Activated naive CD8-positive, alpha-beta T cell treated with anti-CD3 and anti-CD28 coated beads, Interleukin-2, amount 10 ng/mL, durations not matched to agents 7 days and 5 days (primary cell): ENCODE measurements at regions not wholly inside any gene's neighbourhood (a gene's known extent, or its start where the extent isn't known, plus 50 kb on each side); places are given as distances from the start of the nearest gene placed in this dataset.
A peak's percentile ranks its signal among the peaks of the same experiment; 100 is the strongest.

ENCODE experiments used
- ATAC-seq: fragments of 150-1000 bp; cut with Tn5 transposase; one replicate; pipeline ENCODE4 v1.10.0; 2021; ENCODE audit warnings: low read depth, moderate library complexity
- POLR2A ChIA-PET: fragments of 350-600 bp; sonication (Branson Sonifier 250); formaldehyde crosslinking; loops from one replicate; lab custom pipeline; 2021; ENCODE audit warnings: antibody characterized with exemption; lab: Charles Lee
- DNase-seq: peaks from one replicate; pipeline ENCODE4 v3.0.0; 2021
- H3K27ac Mint-ChIP-seq: one replicate; pipeline ENCODE4 v1.8.0; 2022; ENCODE audit warnings: mild to moderate bottlenecking, mixed read lengths
- H3K27me3 Mint-ChIP-seq: one replicate; pipeline ENCODE4 v1.8.0; 2022; ENCODE audit warnings: mild to moderate bottlenecking, moderate library complexity, mixed read lengths
- H3K36me3 Mint-ChIP-seq: one replicate; pipeline ENCODE4 v1.8.0; 2021; ENCODE audit warnings: mild to moderate bottlenecking, mixed read lengths
- H3K4me1 Mint-ChIP-seq: one replicate; pipeline ENCODE4 v1.8.0; 2021; ENCODE audit warnings: mixed read lengths
- H3K4me3 Mint-ChIP-seq: one replicate; pipeline ENCODE4 v1.8.0; 2022; ENCODE audit warnings: mild to moderate bottlenecking, moderate library complexity, mixed read lengths
- H3K9me3 Mint-ChIP-seq: one replicate; pipeline ENCODE4 v1.8.0; 2021; ENCODE audit warnings: mixed read lengths

GRCh38 chr7:135257-135653 is 57.1 kb upstream of the FAM20C start:
- no peak for DNase-seq
- H3K27me3 Mint-ChIP-seq, result peaks cover 3% of the 10 kb centered on the region
- no peaks in the 10 kb centered on the region for H3K36me3 Mint-ChIP-seq
- no peaks in the 10 kb centered on the region for H3K9me3 Mint-ChIP-seq
- H3K27ac Mint-ChIP-seq, result no peak overlapping the region
- no peaks in the 10 kb centered on the region for H3K4me1 Mint-ChIP-seq
- POLR2A ChIA-PET, result no interaction called here
- no peak overlapping the region for H3K4me3 Mint-ChIP-seq
- no peak for ATAC-seq

GRCh38 chr7:135731-136645 is 56.4 kb upstream of the FAM20C start:
- no peaks in the 10 kb centered on the region for H3K4me1 Mint-ChIP-seq
- POLR2A ChIA-PET, result no interaction called here
- no peaks in the 10 kb centered on the region for H3K36me3 Mint-ChIP-seq
- peaks cover 3% of the 10 kb centered on the region for H3K27me3 Mint-ChIP-seq
- ATAC-seq, result no peak
- H3K27ac Mint-ChIP-seq, result no peak overlapping the region
- DNase-seq, result no peak
- no peak overlapping the region for H3K4me3 Mint-ChIP-seq
- no peaks in the 10 kb centered on the region for H3K9me3 Mint-ChIP-seq

GRCh38 chr7:137094-137891 is 55.1 kb upstream of the FAM20C start:
- Mint-ChIP-seq H3K9me3 (no peaks in the 10 kb centered on the region), H3K27me3 (peaks cover 3% of the 10 kb centered on the region), H3K4me1 (no peaks in the 10 kb centered on the region), H3K27ac (no peak overlapping the region), H3K4me3 (no peak overlapping the region), H3K36me3 (no peaks in the 10 kb centered on the region)
- DNase-seq (no peak), ATAC-seq (no peak)
- POLR2A ChIA-PET, result no interaction called here

- H3K36me3 Mint-ChIP-seq, result no peaks in the 10 kb centered on the region
- no peaks in the 10 kb centered on the region for H3K9me3 Mint-ChIP-seq
- POLR2A ChIA-PET, result no interaction called here
- no peak for ATAC-seq
- H3K27ac Mint-ChIP-seq, result no peak overlapping the region
- no peak for DNase-seq
- peaks cover 3% of the 10 kb centered on the region for H3K27me3 Mint-ChIP-seq
- H3K4me1 Mint-ChIP-seq, result no peaks in the 10 kb centered on the region
- no peak overlapping the region for H3K4me3 Mint-ChIP-seq
Measured at GRCh38 chr7:139131-139530, 53.2 kb upstream of the FAM20C start.

- Mint-ChIP-seq H3K27me3 (peaks cover 3% of the 10 kb centered on the region), H3K4me3 (no peak overlapping the region), H3K36me3 (no peaks in the 10 kb centered on the region), H3K4me1 (no peaks in the 10 kb centered on the region), H3K9me3 (no peaks in the 10 kb centered on the region), H3K27ac (no peak overlapping the region)
- POLR2A ChIA-PET, result no interaction called here
- ATAC-seq (no peak), DNase-seq (no peak)
Measured at GRCh38 chr7:139561-140243, 52.7 kb upstream of the FAM20C start.

- Mint-ChIP-seq H3K27me3 (peaks cover 3% of the 10 kb centered on the region), H3K4me3 (no peak overlapping the region), H3K36me3 (no peaks in the 10 kb centered on the region), H3K9me3 (no peaks in the 10 kb centered on the region), H3K4me1 (no peaks in the 10 kb centered on the region), H3K27ac (no peak overlapping the region)
- POLR2A ChIA-PET, result no interaction called here
- ATAC-seq (no peak), DNase-seq (peak; percentile 9)
Measured at GRCh38 chr7:140996-141395, 51.4 kb upstream of the FAM20C start.

- peaks cover 1% of the 10 kb centered on the region for H3K36me3 Mint-ChIP-seq
- POLR2A ChIA-PET, result no interaction called here
- DNase-seq (no peak), ATAC-seq (no peak)
- no peaks in the 10 kb centered on the region for H3K9me3 Mint-ChIP-seq
- H3K27ac Mint-ChIP-seq, result no peak overlapping the region
- no peaks in the 10 kb centered on the region for H3K4me1 Mint-ChIP-seq
- H3K27me3 Mint-ChIP-seq, result no peaks in the 10 kb centered on the region
- H3K4me3 Mint-ChIP-seq, result no peak overlapping the region
Measured at GRCh38 chr7:142248-142941, 50.0 kb upstream of the FAM20C start.
